Testis (tissue), 2 donors: ENCODE measurements at regions not wholly inside any gene's neighbourhood (a gene's known extent, or its start where the extent isn't known, plus 50 kb on each side); places are given as distances from the start of the nearest gene placed in this dataset.

Source experiments
- CTCF ChIP-seq, 3 experiments: fragments of 450-650 bp in 2 of 3; fragments of 200-600 bp in 1 of 3; sonication (generic) in 1 of 3; IDR thresholded peaks; one replicate each; pipeline ENCODE4 v1.5.1; 2016 to 2019; ENCODE audit warnings: antibody characterized with exemption in 3 of 3, mild to moderate bottlenecking in 2 of 3, moderate library complexity in 1 of 3
- POLR2A ChIP-seq: fragments of 450-650 bp; IDR thresholded peaks from one replicate; pipeline ENCODE4 v1.6.1; 2017; ENCODE audit warnings: antibody characterized with exemption, mild to moderate bottlenecking, moderate library complexity

- no peak for TF ChIP-seq POLR2A
- no peak for TF ChIP-seq CTCF (IDR thresholded peaks at IDR 0.05)
Measured at GRCh38 chr7:13727279-13727678, 262.2 kb downstream of the ETV1 start.
